ENCODE measurements at regions not wholly inside any gene's neighbourhood (a gene's known extent, or its start where the extent isn't known, plus 50 kb on each side); places are given as distances from the start of the nearest gene placed in this dataset.

DNA sequence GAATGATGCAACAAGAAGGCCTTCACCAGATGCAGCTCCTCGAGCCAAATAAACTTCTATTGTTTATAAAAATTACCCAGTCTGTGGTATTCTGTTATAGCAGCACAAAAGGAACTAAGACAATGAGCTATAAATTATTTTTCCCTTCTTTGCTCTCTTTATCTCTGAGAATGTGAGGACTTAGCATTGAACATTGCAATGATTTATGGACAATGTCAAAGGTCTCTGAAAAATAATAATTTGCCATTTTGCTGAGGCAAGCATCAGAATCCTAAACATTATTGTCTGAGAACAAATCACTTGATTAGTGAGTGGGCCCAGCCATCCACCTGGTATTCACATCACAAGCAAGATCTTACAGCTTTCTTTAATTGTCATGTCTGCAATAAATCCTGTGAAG lies 95.4 kb upstream of the SSBP2 start:
- Histone ChIP-seq H3K27me3 (no peaks in the 10 kb centered on the region), H3K36me3 (no peaks in the 10 kb centered on the region), H3K4me1 (peaks cover 0 to 14% (median 1%) of the 10 kb centered on the region in 4 donors), H3K27ac (no peak overlapping the region), H3K4me3 (no peak overlapping the region), H3K9me3 (no peaks in the 10 kb centered on the region)
- TF ChIP-seq POLR2A (IDR thresholded peaks at IDR 0.05): no peak
- TF ChIP-seq, protein P1, sequence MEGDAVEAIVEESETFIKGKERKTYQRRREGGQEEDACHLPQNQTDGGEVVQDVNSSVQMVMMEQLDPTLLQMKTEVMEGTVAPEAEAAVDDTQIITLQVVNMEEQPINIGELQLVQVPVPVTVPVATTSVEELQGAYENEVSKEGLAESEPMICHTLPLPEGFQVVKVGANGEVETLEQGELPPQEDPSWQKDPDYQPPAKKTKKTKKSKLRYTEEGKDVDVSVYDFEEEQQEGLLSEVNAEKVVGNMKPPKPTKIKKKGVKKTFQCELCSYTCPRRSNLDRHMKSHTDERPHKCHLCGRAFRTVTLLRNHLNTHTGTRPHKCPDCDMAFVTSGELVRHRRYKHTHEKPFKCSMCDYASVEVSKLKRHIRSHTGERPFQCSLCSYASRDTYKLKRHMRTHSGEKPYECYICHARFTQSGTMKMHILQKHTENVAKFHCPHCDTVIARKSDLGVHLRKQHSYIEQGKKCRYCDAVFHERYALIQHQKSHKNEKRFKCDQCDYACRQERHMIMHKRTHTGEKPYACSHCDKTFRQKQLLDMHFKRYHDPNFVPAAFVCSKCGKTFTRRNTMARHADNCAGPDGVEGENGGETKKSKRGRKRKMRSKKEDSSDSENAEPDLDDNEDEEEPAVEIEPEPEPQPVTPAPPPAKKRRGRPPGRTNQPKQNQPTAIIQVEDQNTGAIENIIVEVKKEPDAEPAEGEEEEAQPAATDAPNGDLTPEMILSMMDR (IDR thresholded peaks at IDR 0.05): no peak
- DNase-seq: no peak

GRCh38 chr5:81843845-81844244 lies 92.9 kb upstream of the SSBP2 start:
- no peak for TF ChIP-seq POLR2A (IDR thresholded peaks at IDR 0.05)
- TF ChIP-seq, protein P1 (IDR thresholded peaks at IDR 0.05): no peak
- no peaks in the 10 kb centered on the region for H3K9me3 ChIP-seq
- no peak overlapping the region for H3K27ac ChIP-seq
- no peaks in the 10 kb centered on the region for H3K36me3 ChIP-seq
- no peaks in the 10 kb centered on the region for H3K27me3 ChIP-seq
- DNase-seq: no peak
- H3K4me3 ChIP-seq: no peak overlapping the region
- no peaks in the 10 kb centered on the region for H3K4me1 ChIP-seq

GRCh38 chr5:81842795-81843398 lies 92.0 kb upstream of the SSBP2 start:
- no peak for DNase-seq
- H3K27ac ChIP-seq: no peak overlapping the region
- H3K36me3 ChIP-seq: no peaks in the 10 kb centered on the region
- TF ChIP-seq, protein P1 (IDR thresholded peaks at IDR 0.05): no peak
- no peak for TF ChIP-seq POLR2A (IDR thresholded peaks at IDR 0.05)
- H3K4me3 ChIP-seq: no peak overlapping the region
- H3K27me3 ChIP-seq: no peaks in the 10 kb centered on the region
- H3K9me3 ChIP-seq: no peaks in the 10 kb centered on the region
- H3K4me1 ChIP-seq: no peaks in the 10 kb centered on the region

GRCh38 chr5:81839034-81839433 lies 88.1 kb upstream of the SSBP2 start:
- DNase-seq: no peak
- Histone ChIP-seq H3K27ac (no peak overlapping the region), H3K36me3 (no peaks in the 10 kb centered on the region), H3K27me3 (no peaks in the 10 kb centered on the region), H3K4me1 (no peaks in the 10 kb centered on the region), H3K4me3 (no peak overlapping the region), H3K9me3 (no peaks in the 10 kb centered on the region)
- TF ChIP-seq POLR2A (IDR thresholded peaks at IDR 0.05): no peak
- TF ChIP-seq, protein P1 (IDR thresholded peaks at IDR 0.05): no peak

DNA sequence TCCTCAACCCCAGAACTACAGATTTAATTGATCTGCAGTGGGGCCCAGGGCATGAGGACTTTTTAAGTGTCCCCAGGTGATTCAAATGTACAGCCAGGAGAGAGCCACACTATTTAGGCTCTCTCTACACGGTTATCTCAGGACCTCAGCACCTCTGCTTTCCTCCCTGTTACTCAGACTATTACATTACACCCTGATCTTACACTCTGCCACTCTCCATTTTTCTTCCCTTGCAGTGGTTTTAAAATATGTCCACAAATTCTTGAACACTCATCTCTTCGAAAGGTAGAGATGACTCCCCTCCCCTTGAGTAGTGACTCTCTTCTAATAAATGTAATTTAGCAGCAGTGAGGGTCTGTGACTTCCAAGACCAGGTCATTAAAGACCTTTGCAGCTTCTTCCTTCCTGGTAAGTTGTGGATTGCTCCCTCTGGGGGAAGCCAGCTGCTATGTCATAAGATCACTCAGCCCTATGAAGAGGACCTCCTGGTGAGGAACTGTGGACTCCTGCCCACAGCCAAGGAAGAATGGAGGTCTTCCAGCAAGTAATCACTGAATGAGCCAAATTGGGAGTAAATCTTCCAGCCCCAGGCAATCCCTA lies 87.5 kb upstream of the SSBP2 start:
- DNase-seq: peak in 1 of 3 donors; percentile 68
- H3K36me3 ChIP-seq: no peaks in the 10 kb centered on the region
- no peak overlapping the region for H3K4me3 ChIP-seq
- no peaks in the 10 kb centered on the region for H3K27me3 ChIP-seq
- no peaks in the 10 kb centered on the region for H3K4me1 ChIP-seq
- no peaks in the 10 kb centered on the region for H3K9me3 ChIP-seq
- H3K27ac ChIP-seq: no peak overlapping the region
- TF ChIP-seq, protein P1 (IDR thresholded peaks at IDR 0.05): peak in 5 of 6 experiments; percentile 15 to 63 (median 51)
- no peak for TF ChIP-seq POLR2A (IDR thresholded peaks at IDR 0.05)
